ENCODE measurements at regions not wholly inside any gene's neighbourhood (a gene's known extent, or its start where the extent isn't known, plus 50 kb on each side); places are given as distances from the start of the nearest gene placed in this dataset.

- TF ChIP-seq CTCF (IDR thresholded peaks at IDR 0.05) (no peak), ZFX (IDR thresholded peaks at IDR 0.05; ENCODE audit: borderline replicate concordance) (no peak)
Measured at GRCh38 chr7:91571601-91572000, 307.4 kb downstream of the FZD1 start.

Measured in 22Rv1 (cell line).